Stimulated activated CD8-positive, alpha-beta memory T cell treated with anti-CD3 and anti-CD28 coated beads, Interleukin-7, amount 100 ng/mL, for 48 hours (primary cell): ENCODE measurements at regions not wholly inside any gene's neighbourhood (a gene's known extent, or its start where the extent isn't known, plus 50 kb on each side); places are given as distances from the start of the nearest gene placed in this dataset.
A peak's percentile ranks its signal among the peaks of the same experiment; 100 is the strongest.

Experiments used
- DNase-seq, 2 donors: peaks; one replicate each; pipeline ENCODE4 v3.0.0-alpha.2; 2020; ENCODE audit warnings: low read depth in 1 of 2; ENCODE audit errors: extremely low read depth in 1 of 2

GRCh38 chr18:77560341-77560992 is 310.8 kb downstream of the GALR1 start:
- peak in 1 of 2 donors; percentile 3 for DNase-seq

GRCh38 chr18:77566604-77567003 is 317.0 kb downstream of the GALR1 start:
- no peak for DNase-seq

- no peak for DNase-seq
Measured at GRCh38 chr18:77567205-77567604, 317.6 kb downstream of the GALR1 start.

GRCh38 chr18:77571743-77572142 is 322.1 kb downstream of the GALR1 start:
- DNase-seq: no peak

DNA sequence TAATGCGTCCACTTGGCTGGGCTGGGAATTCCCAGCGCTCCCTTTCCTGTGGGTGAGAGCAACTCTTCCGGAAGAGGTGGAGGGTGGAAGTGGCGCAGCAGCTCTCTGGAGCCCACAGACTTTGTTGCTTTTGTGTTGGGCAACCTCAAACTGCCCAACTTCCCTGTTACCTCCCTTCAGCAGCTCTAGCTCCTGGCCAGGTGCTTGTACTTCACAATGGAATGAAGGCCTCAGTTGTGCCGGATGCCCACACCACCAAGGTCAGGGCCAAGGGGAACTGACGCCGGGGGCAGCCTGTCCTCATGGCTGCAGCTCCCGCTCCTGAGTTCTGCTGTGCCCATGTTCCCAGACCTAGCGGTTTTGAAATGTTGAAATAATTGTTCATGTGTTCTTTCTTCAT is 322.9 kb downstream of the GALR1 start:
- no peak for DNase-seq

- no peak for DNase-seq
Measured at GRCh38 chr18:77573571-77573970, 323.9 kb downstream of the GALR1 start.

DNA sequence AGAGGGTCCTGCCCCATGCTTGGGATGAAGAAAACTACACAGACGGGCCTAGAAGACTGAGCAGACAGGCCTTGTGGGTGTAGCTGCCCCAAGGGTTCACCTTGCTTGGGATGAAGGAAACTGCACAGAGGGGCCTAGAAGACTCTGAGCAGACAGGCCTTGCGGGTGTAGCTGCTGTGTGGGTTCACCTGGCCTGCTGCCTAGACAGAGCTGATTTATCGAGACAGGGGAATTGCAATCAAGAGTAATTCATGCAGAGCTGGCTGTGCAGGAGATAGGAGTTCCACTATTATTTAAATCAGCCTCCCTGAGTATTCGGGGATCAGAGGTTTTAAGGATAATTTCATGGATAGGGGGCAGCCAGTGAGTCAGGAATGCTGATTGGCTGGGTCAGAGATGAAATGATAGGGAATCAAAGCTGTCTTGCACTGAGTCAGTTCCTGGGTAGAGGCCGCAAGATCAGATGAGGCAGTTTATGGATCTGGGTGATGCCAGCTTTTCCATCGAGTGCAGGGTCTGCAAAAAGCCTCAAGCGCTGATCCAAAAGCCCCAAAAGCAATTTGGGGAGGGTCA is 341.4 kb downstream of the GALR1 start:
- DNase-seq: no peak

DNA sequence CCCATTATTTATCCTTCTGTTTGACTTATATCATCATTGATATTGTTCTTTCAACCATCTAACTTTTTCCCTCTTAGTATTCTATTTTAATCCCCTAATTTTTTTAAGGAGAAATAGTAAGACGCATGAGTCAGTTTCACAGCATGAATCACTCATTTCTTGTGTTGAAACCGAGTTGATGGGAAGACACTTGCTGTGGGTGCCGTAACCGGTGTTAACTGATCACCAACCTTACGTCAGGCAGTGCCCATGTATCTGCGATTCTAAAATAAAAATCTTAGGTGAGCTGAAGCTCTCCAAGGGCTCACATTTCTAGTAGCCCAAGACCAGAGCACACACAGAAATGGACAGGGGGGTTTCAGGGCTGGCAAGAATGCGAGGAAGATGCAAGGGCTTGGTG is 348.1 kb downstream of the GALR1 start:
- no peak for DNase-seq

DNA sequence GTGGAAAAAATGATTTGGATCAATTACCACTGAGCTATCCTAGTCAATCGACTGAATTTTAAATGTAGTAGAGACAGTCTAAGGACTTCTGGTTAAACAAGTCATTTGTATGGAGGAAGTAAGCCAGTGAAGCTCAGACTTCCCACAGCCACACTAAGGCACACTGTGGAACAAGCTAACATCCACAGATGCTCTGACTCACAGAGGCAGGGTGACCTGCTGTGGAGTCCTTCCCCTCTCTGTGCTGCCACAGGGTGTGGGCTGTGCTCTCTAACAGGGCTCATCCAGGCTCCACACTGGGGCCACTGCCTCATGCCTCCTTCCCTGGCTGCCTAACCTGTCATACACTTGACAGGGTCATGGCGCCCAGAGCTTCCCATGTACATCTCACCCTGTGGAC is 351.0 kb downstream of the GALR1 start:
- DNase-seq: no peak

- DNase-seq: no peak
Measured at GRCh38 chr18:77601567-77601966, 351.9 kb downstream of the GALR1 start.

DNA sequence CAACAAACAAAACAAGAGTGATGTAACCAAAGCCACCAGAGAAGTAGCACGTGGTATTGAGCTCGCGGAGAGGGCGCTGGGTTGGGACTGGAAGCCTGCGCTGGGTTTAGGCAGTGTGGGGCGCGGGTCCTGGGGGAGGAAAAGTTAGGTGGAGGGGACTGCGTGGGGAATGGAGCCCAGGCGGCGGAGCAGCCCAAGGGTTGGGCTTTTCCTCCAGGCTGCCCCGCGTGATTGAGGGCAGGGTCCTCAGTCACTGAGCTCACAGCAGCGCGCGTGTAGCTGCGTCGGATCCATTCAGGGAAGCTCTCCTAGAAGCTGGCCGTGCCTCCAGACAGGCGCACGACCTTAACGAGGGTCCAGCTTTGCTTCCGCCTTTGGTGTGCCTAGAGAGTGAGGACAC is 357.4 kb downstream of the GALR1 start:
- no peak for DNase-seq

DNA sequence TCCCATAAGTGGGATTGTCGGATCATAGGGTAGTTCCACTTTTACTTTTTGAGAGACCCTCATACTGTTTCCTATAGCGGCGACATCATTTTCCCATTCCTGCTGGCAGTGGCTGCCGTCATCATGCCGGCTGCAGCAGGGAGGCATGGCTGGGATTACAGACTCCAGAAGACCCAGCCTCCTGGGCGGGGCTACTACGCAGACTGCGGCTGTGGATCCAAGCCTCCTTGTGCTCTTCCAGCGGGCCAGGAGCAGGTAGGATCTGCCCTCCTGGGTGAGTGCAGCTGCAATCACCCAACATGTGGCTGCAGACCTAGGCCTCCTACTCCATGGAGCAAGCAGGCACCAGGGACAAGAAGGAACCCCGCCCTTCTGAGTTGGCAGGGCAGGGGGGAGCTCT is 359.2 kb downstream of the GALR1 start:
- DNase-seq: no peak

DNA sequence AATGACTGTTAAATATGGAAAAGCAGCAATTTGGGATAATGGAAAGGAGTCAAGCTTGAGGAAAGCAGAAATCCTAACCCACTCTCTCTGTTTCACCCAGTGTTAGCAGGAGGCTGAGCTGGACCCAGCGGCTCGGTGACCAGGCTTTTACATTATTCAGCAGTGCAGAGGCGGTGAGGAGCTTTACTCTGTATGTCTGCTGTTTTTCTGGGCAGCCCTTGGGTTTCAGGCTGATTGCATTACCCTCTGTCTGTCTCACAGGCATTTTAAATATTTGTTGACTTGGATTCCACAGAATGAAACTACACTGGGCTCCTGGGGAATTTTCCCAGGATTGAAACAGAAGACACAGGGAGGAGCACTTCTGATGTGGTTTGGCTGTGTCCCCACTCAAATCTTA is 368.0 kb downstream of the GALR1 start:
- no peak for DNase-seq

- DNase-seq: no peak
Measured at GRCh38 chr18:77619525-77619924, 369.9 kb downstream of the GALR1 start.

- peak in 1 of 2 donors; percentile 2 for DNase-seq
Measured at GRCh38 chr18:77622009-77622692, 372.5 kb downstream of the GALR1 start.

DNA sequence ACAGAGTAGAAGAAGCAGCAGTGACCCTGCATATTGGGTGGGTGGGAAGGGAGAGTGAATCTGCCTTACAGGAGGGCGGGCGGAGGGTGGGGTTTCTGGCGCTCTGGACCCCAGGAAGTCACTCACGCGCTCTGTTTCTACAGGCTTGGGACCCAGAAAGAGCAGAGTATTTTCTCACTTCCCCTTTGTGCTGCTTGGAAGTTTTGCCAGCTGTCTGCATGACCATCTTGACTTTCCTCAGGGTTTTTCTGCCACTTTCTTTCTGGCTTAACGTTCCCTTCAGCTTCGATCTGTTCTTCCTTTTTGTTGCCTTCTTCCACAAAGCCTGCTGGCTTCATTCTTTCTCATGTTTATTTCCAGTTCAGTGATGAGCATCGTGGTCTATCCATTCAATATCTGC is 383.1 kb downstream of the GALR1 start:
- DNase-seq: no peak

DNA sequence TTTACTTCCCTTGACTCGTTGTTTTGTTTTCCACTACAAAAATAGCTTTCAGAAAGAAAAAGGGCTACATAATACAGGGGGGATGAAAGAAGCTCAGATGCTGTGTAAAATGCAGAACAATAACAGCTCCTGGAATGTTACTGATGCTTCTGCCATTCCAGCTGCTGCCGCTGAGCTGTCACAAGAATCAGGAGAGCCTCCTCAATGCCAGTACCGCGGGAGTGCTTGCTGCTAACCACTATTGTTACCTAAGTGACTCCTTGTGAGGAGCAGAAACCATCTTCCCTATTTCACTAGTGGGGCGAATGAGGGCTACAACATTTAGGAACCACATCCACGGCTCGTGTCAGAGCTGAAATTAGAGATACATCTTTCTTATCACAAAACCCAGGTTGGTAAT is 384.8 kb downstream of the GALR1 start:
- no peak for DNase-seq

DNA sequence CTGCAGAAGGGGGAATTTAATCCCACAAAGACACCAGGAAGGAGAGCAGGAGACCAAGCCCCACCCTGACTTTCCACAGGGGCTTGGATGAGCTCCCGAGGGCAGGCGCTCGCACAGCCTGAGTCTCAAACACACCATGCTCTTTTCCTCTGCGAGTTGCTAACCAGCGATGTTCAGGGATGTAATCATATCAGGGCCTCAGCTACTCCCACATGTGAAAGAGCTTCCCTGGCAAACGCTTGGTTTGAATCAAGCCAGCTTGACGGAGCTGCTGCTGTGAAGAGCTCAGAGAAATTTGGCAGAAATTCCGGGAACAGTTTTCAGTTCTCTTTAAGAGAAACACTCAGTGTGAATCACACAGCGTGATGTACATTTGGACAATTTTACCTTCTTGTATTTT is 385.8 kb downstream of the GALR1 start:
- DNase-seq: no peak

GRCh38 chr18:77635858-77636257 is 386.2 kb downstream of the GALR1 start:
- DNase-seq: no peak

GRCh38 chr18:77645170-77645872 is 395.7 kb downstream of the GALR1 start:
- DNase-seq: no peak

- DNase-seq: no peak
Measured at GRCh38 chr18:77647472-77647871, 397.8 kb downstream of the GALR1 start.

DNA sequence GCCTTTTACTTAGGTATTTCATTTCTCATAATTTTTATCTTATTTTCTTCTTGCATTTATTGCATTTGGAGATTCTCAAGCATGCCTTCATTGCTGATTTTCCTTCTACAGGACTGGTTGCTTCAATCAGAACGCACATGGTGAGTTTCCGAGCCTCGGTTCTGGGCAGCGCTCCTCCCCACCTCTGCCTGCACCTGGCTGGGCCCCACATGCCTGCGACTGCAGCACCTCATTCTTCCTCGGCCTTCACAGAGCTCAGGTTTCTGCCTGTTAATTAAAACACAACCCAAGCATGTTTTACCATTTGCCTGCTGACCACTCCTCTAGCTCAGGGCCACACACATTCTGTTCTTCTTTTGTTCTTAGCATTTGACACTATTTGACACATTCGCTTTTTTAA is 398.8 kb downstream of the GALR1 start:
- no peak for DNase-seq
